Loucy (cell line): ENCODE measurements at regions not wholly inside any gene's neighbourhood (a gene's known extent, or its start where the extent isn't known, plus 50 kb on each side); places are given as distances from the start of the nearest gene placed in this dataset.

Experiments used
- CTCF ChIP-seq: fragments of 200-600 bp; sonication (generic); conservative IDR thresholded peaks from 2 replicates; pipeline ENCODE4 v1.5.1; 2014; ENCODE audit warnings: mild to moderate bottlenecking, antibody characterized with exemption, low read length
- EZH2phosphoT487 ChIP-seq: fragments of 200-600 bp; IDR thresholded peaks from 2 replicates; pipeline ENCODE4 v1.6.1; 2018; ENCODE audit warnings: antibody characterized with exemption, mild to moderate bottlenecking, moderate library complexity, borderline replicate concordance

- TF ChIP-seq CTCF (no peak), EZH2phosphoT487 (no peak)
These were observed 132.2 kb downstream of the FSCB start for GRCh38 chr14:44374906-44375305.
